ENCODE measurements at regions not wholly inside any gene's neighbourhood (a gene's known extent, or its start where the extent isn't known, plus 50 kb on each side); places are given as distances from the start of the nearest gene placed in this dataset.
"Not testable (repeated sequence)": the region's sequence is repeated elsewhere in the genome, so short reads cannot be mapped to it uniquely, and the experiment has no call there.

GRCh38 chr19:14270557-14270956 lies 64.6 kb upstream of the ADGRL1 start:
- TF ChIP-seq POLR2A, CTCF (IDR thresholded peaks at IDR 0.05): not testable (repeated sequence)
